ENCODE measurements at regions not wholly inside any gene's neighbourhood (a gene's known extent, or its start where the extent isn't known, plus 50 kb on each side); places are given as distances from the start of the nearest gene placed in this dataset.

- TF ChIP-seq EZH2 (IDR thresholded peaks at IDR 0.05; ENCODE audit: insufficient read depth, poor library complexity, severe bottlenecking) = no peak
- TF ChIP-seq EZH2phosphoT487 (IDR thresholded peaks at IDR 0.05; ENCODE audit: insufficient read depth, low read depth) = no peak
These were observed 168.5 kb downstream of the SUCLG1 start for GRCh38 chr2:84290537-84290936.

Measured in GM23248 (cell line).